ENCODE measurements at regions not wholly inside any gene's neighbourhood (a gene's known extent, or its start where the extent isn't known, plus 50 kb on each side); places are given as distances from the start of the nearest gene placed in this dataset.
"Not testable (repeated sequence)": the region's sequence is repeated elsewhere in the genome, so short reads cannot be mapped to it uniquely, and the experiment has no call there.

DNA sequence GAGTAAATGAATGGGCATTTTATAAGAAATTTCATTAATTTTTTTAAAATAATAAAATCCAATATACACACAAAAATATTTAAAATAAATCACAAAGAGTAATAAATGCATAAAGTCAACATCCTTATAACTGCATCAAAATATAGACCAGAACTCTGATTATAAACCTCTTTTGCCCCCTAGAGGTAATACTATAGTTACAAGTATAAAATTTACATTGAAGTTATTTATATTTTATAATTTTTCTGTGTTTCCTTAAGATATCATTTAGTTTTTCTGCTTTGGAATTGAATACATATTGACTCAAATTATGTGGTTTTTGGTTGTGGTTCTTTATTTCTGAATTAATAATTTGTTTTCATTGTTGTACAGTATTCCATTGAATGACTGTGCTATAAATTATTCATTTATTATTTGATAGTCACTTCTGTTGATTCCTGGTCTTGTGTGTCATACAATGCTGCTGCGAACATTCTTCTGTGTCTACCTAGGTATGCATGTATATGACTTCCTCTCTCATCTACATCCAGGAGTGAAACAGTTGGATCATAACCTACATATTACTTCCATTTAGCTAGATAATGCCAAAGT is 673.6 kb downstream of the IPMK start:
- Histone ChIP-seq H3K27me3 (ENCODE audit: control insufficient read depth, insufficient read depth, low read length) (no peaks in the 10 kb centered on the region), H3K27ac (ENCODE audit: low read depth in 2 of 2, low read length in 2 of 2) (no peak overlapping the region), H3K4me3 (ENCODE audit: low read length in 3 of 3) (no peak overlapping the region), H3K9me3 (ENCODE audit: control insufficient read depth in 2 of 3, insufficient read depth in 1 of 3, low read length in 3 of 3) (no peaks in the 10 kb centered on the region), H3K9ac (ENCODE audit: low read length in 3 of 3) (no peak overlapping the region), H3K36me3 (ENCODE audit: control insufficient read depth in 2 of 3, insufficient read depth in 3 of 3, low read length in 3 of 3) (no peaks in the 10 kb centered on the region), H3K4me1 (ENCODE audit: control insufficient read depth in 2 of 3, insufficient read depth in 2 of 3, low read depth in 1 of 3, low read length in 3 of 3) (no peaks in the 10 kb centered on the region)
- peak; percentile 94 for FAIRE-seq
- intact Hi-C loops (cut with DNase I): no loop called here
- DNase-seq: no peak
- TF ChIP-seq, protein P1, sequence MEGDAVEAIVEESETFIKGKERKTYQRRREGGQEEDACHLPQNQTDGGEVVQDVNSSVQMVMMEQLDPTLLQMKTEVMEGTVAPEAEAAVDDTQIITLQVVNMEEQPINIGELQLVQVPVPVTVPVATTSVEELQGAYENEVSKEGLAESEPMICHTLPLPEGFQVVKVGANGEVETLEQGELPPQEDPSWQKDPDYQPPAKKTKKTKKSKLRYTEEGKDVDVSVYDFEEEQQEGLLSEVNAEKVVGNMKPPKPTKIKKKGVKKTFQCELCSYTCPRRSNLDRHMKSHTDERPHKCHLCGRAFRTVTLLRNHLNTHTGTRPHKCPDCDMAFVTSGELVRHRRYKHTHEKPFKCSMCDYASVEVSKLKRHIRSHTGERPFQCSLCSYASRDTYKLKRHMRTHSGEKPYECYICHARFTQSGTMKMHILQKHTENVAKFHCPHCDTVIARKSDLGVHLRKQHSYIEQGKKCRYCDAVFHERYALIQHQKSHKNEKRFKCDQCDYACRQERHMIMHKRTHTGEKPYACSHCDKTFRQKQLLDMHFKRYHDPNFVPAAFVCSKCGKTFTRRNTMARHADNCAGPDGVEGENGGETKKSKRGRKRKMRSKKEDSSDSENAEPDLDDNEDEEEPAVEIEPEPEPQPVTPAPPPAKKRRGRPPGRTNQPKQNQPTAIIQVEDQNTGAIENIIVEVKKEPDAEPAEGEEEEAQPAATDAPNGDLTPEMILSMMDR (IDR thresholded peaks at IDR 0.05; ENCODE audit: borderline replicate concordance, extremely low read depth, insufficient read depth): no peak

DNA sequence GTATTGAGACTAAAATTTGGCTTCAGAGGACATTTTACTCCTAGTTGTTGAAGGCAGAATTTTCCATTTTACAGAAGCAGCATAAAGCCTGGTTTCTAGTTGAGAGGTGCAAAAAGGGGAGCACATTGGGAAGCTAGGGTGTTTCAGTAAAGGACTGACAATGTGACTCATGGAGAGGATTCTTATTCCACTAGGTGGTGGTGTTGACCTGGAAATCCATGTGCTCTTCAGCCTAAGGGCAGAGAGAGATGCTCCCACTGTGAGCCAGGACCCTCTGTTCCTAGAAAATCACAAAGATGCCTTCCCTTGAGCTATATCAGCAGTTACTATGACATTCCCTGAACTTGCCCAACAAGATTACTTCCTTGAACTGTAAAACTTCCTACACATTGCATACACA is 687.8 kb downstream of the IPMK start:
- peaks cover 0 to 3% (median 0%) of the 10 kb centered on the region in 3 donors for H3K9me3 ChIP-seq (ENCODE audit: control insufficient read depth in 2 of 3, insufficient read depth in 1 of 3, low read length in 3 of 3)
- no peaks in the 10 kb centered on the region for H3K27me3 ChIP-seq (ENCODE audit: control insufficient read depth, insufficient read depth, low read length)
- no peak overlapping the region for H3K4me3 ChIP-seq (ENCODE audit: low read length in 3 of 3)
- FAIRE-seq (no peak), DNase-seq (peak in 2 of 5 donors; percentile 27 to 39)
- H3K9ac ChIP-seq (ENCODE audit: low read length in 3 of 3): no peak overlapping the region
- H3K36me3 ChIP-seq (ENCODE audit: control insufficient read depth in 2 of 3, insufficient read depth in 3 of 3, low read length in 3 of 3): no peaks in the 10 kb centered on the region
- intact Hi-C loops (cut with DNase I): no loop called here
- no peak overlapping the region for H3K27ac ChIP-seq (ENCODE audit: low read depth in 2 of 2, low read length in 2 of 2)
- H3K4me1 ChIP-seq (ENCODE audit: control insufficient read depth in 2 of 3, insufficient read depth in 2 of 3, low read depth in 1 of 3, low read length in 3 of 3): no peaks in the 10 kb centered on the region
- TF ChIP-seq, protein P1 (IDR thresholded peaks at IDR 0.05; ENCODE audit: borderline replicate concordance, extremely low read depth, insufficient read depth): peak; percentile 51

DNA sequence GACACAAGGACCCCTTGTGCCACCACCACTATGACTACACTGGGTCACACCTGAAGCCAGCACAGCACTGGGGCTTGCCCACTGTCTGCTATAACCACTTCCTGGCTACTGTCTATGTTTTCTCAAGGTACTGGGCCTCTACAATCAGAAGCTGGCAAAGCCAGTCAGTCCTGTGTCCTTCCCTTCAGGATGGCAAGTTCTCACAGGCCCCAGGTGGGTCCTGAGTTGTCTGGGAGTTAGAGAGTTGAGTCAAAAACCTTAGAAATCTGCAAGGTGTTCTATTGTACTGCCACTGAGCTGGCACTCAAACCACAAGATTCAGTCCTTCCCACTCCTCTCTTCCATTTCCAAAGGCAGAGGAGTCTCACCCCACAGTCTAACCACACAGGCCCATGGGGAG is 705.5 kb downstream of the IPMK start:
- FAIRE-seq: no peak
- DNase-seq: no peak
- H3K4me1 ChIP-seq (ENCODE audit: control insufficient read depth in 2 of 3, insufficient read depth in 2 of 3, low read depth in 1 of 3, low read length in 3 of 3): no peaks in the 10 kb centered on the region
- TF ChIP-seq, protein P1 (IDR thresholded peaks at IDR 0.05; ENCODE audit: borderline replicate concordance, extremely low read depth, insufficient read depth): no peak
- intact Hi-C loops (cut with DNase I): no loop called here
- H3K27ac ChIP-seq (ENCODE audit: low read depth in 2 of 2, low read length in 2 of 2): no peak overlapping the region
- no peaks in the 10 kb centered on the region for H3K36me3 ChIP-seq (ENCODE audit: control insufficient read depth in 2 of 3, insufficient read depth in 3 of 3, low read length in 3 of 3)
- no peaks in the 10 kb centered on the region for H3K27me3 ChIP-seq (ENCODE audit: control insufficient read depth, insufficient read depth, low read length)
- H3K4me3 ChIP-seq (ENCODE audit: low read length in 3 of 3): no peak overlapping the region
- H3K9me3 ChIP-seq (ENCODE audit: control insufficient read depth in 2 of 3, insufficient read depth in 1 of 3, low read length in 3 of 3): no peaks in the 10 kb centered on the region
- no peak overlapping the region for H3K9ac ChIP-seq (ENCODE audit: low read length in 3 of 3)

DNA sequence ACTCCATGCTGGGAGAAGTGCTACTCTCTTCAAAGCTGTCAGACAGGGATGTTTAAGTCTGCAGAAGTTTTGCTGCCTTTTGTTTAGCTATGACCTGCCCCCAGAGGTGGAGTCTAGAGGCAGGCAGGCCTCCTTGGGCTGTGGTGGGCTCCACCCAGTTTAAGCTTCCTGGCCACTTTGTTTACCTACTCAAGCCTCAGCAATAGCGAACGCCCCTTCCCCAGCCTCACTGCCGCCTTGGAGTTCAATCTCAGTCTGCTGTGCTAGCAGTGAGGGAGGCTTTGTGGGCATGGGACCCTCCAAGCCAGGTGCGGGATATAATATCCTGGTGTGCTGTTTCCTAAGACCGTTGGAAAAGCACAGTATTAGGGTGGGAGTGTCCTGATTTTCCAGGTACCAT is 715.9 kb downstream of the IPMK start:
- H3K4me3 ChIP-seq (ENCODE audit: low read length in 3 of 3); H3K27me3 ChIP-seq (ENCODE audit: control insufficient read depth, insufficient read depth, low read length); H3K4me1 ChIP-seq (ENCODE audit: control insufficient read depth in 2 of 3, insufficient read depth in 2 of 3, low read depth in 1 of 3, low read length in 3 of 3); FAIRE-seq; H3K27ac ChIP-seq (ENCODE audit: low read depth in 2 of 2, low read length in 2 of 2); H3K36me3 ChIP-seq (ENCODE audit: control insufficient read depth in 2 of 3, insufficient read depth in 3 of 3, low read length in 3 of 3); H3K9me3 ChIP-seq (ENCODE audit: control insufficient read depth in 2 of 3, insufficient read depth in 1 of 3, low read length in 3 of 3); H3K9ac ChIP-seq (ENCODE audit: low read length in 3 of 3); intact Hi-C loops (cut with DNase I): not testable (repeated sequence)
- DNase-seq: peak in 1 of 5 donors; percentile 22

All from kidney (tissue), 13 donors.